GM12865 (cell line): ENCODE measurements at regions not wholly inside any gene's neighbourhood (a gene's known extent, or its start where the extent isn't known, plus 50 kb on each side); places are given as distances from the start of the nearest gene placed in this dataset.

ENCODE experiments used
- DNase-seq: peaks from one replicate; pipeline ENCODE4 v3.0.0; 2010; ENCODE audit warnings: low read depth
- H3K4me3 ChIP-seq: 2 replicates; pipeline ENCODE4 v1.5.1; 2011; ENCODE audit warnings: mild to moderate bottlenecking, low read depth, low read length, control low read depth
- CTCF ChIP-seq: IDR thresholded peaks from 2 replicates; pipeline ENCODE4 v1.5.1; 2011; ENCODE audit warnings: low read length, control low read depth, low read depth, inconsistent platforms; ENCODE audit not compliant: insufficient read depth; ENCODE audit errors: missing control alignments

GRCh38 chr3:14319654-14320182 lies 82.7 kb upstream of the SLC6A6 start:
- no peak overlapping the region for H3K4me3 ChIP-seq
- peak; percentile 85 for DNase-seq
- TF ChIP-seq CTCF = no peak

GRCh38 chr3:14320219-14320618 lies 82.2 kb upstream of the SLC6A6 start:
- no peak for TF ChIP-seq CTCF
- DNase-seq = no peak
- no peak overlapping the region for H3K4me3 ChIP-seq

- no peak for DNase-seq
- no peak for TF ChIP-seq CTCF
- H3K4me3 ChIP-seq = no peak overlapping the region
Measured at GRCh38 chr3:14322001-14322400, 80.4 kb upstream of the SLC6A6 start.

- DNase-seq = no peak
- H3K4me3 ChIP-seq = no peak overlapping the region
- TF ChIP-seq CTCF = no peak
Measured at GRCh38 chr3:14322667-14323295, 79.6 kb upstream of the SLC6A6 start.

- H3K4me3 ChIP-seq = no peak overlapping the region
- DNase-seq = no peak
- no peak for TF ChIP-seq CTCF
Measured at GRCh38 chr3:14323401-14324223, 78.8 kb upstream of the SLC6A6 start.

GRCh38 chr3:14324224-14324944 lies 78.0 kb upstream of the SLC6A6 start:
- TF ChIP-seq CTCF = no peak
- no peak overlapping the region for H3K4me3 ChIP-seq
- no peak for DNase-seq
